Panc1 (cell line): ENCODE measurements at regions not wholly inside any gene's neighbourhood (a gene's known extent, or its start where the extent isn't known, plus 50 kb on each side); places are given as distances from the start of the nearest gene placed in this dataset.

Experiments used
- POLR2AphosphoS5 ChIP-seq: IDR thresholded peaks from 2 replicates; pipeline ENCODE4 v1.6.1; 2012; ENCODE audit warnings: mild to moderate bottlenecking, low read depth, low read length, moderate library complexity
- TF ChIP-seq, protein P1 (sequence below): fragments of 450-650 bp; IDR thresholded peaks from 2 replicates; pipeline ENCODE4 v1.5.1; 2017; ENCODE audit warnings: mild to moderate bottlenecking

DNA sequence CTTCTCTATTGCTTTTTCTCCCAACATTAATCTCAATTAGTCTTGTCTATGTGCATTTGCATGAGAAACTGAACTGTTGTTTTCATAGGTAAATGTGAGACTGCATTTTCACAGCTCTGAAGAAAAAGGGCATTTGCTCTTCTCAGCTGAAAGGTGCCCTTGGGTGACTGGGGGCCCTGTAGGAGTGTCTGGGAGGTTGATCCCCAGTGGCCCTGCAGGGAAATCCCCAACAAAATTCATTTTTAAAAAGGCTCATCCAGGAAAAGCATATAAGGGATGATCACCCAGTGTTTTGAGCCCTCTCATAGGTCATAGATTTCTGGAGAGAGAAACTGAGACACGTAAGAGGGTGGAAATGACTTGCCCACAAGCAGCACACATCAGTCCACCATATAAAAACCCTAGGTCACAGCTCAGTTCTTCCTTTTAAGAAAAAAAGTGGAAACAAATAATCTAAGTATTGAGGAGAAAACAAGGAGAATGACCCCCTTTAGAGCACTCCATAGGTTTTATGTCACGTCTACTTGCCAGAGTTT is 190.3 kb upstream of the AHR start:
- TF ChIP-seq, protein P1, sequence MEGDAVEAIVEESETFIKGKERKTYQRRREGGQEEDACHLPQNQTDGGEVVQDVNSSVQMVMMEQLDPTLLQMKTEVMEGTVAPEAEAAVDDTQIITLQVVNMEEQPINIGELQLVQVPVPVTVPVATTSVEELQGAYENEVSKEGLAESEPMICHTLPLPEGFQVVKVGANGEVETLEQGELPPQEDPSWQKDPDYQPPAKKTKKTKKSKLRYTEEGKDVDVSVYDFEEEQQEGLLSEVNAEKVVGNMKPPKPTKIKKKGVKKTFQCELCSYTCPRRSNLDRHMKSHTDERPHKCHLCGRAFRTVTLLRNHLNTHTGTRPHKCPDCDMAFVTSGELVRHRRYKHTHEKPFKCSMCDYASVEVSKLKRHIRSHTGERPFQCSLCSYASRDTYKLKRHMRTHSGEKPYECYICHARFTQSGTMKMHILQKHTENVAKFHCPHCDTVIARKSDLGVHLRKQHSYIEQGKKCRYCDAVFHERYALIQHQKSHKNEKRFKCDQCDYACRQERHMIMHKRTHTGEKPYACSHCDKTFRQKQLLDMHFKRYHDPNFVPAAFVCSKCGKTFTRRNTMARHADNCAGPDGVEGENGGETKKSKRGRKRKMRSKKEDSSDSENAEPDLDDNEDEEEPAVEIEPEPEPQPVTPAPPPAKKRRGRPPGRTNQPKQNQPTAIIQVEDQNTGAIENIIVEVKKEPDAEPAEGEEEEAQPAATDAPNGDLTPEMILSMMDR = no peak
- TF ChIP-seq POLR2AphosphoS5 = no peak
